Liver (tissue), 8 donors: ENCODE measurements at regions not wholly inside any gene's neighbourhood (a gene's known extent, or its start where the extent isn't known, plus 50 kb on each side); places are given as distances from the start of the nearest gene placed in this dataset.

ENCODE experiments used
- DNase-seq: peaks from one replicate; pipeline ENCODE4 v3.0.0-alpha.2; 2017; ENCODE audit warnings: low spot score
- H3K27ac ChIP-seq, 2 donors: one replicate each; pipeline ENCODE4 v1.7.0; 2013; ENCODE audit warnings: inconsistent platforms in 2 of 2, low read length in 2 of 2, control low read depth in 1 of 2, low read depth in 1 of 2, mild to moderate bottlenecking in 1 of 2
- H3K27me3 ChIP-seq, 4 donors: one replicate each; pipeline versions ENCODE4 v1.6.1 to v1.7.0; 2013; ENCODE audit warnings: low read length in 3 of 4, inconsistent platforms in 1 of 4, mild to moderate bottlenecking in 1 of 4, moderate library complexity in 1 of 4; ENCODE audit not compliant: control insufficient read depth in 4 of 4, insufficient read depth in 4 of 4
- H3K36me3 ChIP-seq, 4 donors: one replicate each; pipeline versions ENCODE4 v1.6.1 to v1.7.0; 2013; ENCODE audit warnings: low read length in 3 of 4, mild to moderate bottlenecking in 3 of 4, low read depth in 1 of 4, moderate library complexity in 1 of 4; ENCODE audit not compliant: control insufficient read depth in 4 of 4, insufficient read depth in 3 of 4
- H3K4me1 ChIP-seq, 4 donors: one replicate each; pipeline versions ENCODE4 v1.6.1 to v1.7.0; 2013; ENCODE audit warnings: low read length in 3 of 4, mild to moderate bottlenecking in 3 of 4, moderate library complexity in 1 of 4; ENCODE audit not compliant: control insufficient read depth in 4 of 4, insufficient read depth in 4 of 4
- H3K4me3 ChIP-seq, 3 donors: one replicate each; pipeline versions ENCODE4 v1.6.1 to v1.7.0; 2013; ENCODE audit warnings: low read length in 3 of 3, control low read depth in 1 of 3, low read depth in 1 of 3, mild to moderate bottlenecking in 1 of 3
- H3K9ac ChIP-seq, 2 donors: one replicate each; pipeline ENCODE4 v1.7.0; 2013; ENCODE audit warnings: low read length in 2 of 2, mild to moderate bottlenecking in 2 of 2, moderate library complexity in 2 of 2, control low read depth in 1 of 2, low read depth in 1 of 2
- H3K9me3 ChIP-seq, 4 donors: one replicate each; pipeline versions ENCODE4 v1.6.1 to v1.7.0; 2013; ENCODE audit warnings: low read length in 3 of 4; ENCODE audit not compliant: control insufficient read depth in 4 of 4
- ATF3 ChIP-seq: IDR thresholded peaks from 2 replicates; pipeline ENCODE4 v1.6.1; 2016; ENCODE audit warnings: antibody characterized with exemption
- CTCF ChIP-seq: fragments of 150-350 bp; IDR thresholded peaks from 2 replicates; pipeline ENCODE4 v1.5.1; 2017; ENCODE audit warnings: improper control_type of control experiment, low read depth, low read length; ENCODE audit not compliant: missing input control
- EGR1 ChIP-seq, 2 donors: IDR thresholded peaks; 2 replicates each; pipeline ENCODE4 v1.6.1; 2016 to 2018; ENCODE audit warnings: antibody characterized with exemption in 2 of 2, low read depth in 2 of 2
- FOXA2 ChIP-seq: IDR thresholded peaks from 2 replicates; pipeline ENCODE4 v1.6.1; 2016; ENCODE audit warnings: antibody characterized with exemption
- GABPA ChIP-seq, 2 donors: IDR thresholded peaks in 1 of 2; conservative IDR thresholded peaks in 1 of 2; 2 replicates each; pipeline ENCODE4 v1.6.1; 2016; ENCODE audit warnings: antibody characterized with exemption in 2 of 2, mild to moderate bottlenecking in 1 of 2, moderate library complexity in 1 of 2
- HNF4A ChIP-seq, 2 donors: conservative IDR thresholded peaks; 2 replicates each; pipeline ENCODE4 v1.6.1; 2016; ENCODE audit warnings: antibody characterized with exemption in 2 of 2, mild to moderate bottlenecking in 2 of 2
- HNF4G ChIP-seq: IDR thresholded peaks from 2 replicates; pipeline ENCODE4 v1.6.1; 2016; ENCODE audit warnings: antibody characterized with exemption
- JUND ChIP-seq, 2 donors: IDR thresholded peaks; 2 replicates each; pipeline ENCODE4 v1.6.1; 2016; ENCODE audit warnings: antibody characterized with exemption in 2 of 2
- MAX ChIP-seq: IDR thresholded peaks from 2 replicates; pipeline ENCODE4 v1.6.1; 2016; ENCODE audit warnings: antibody characterized with exemption
- NR2F2 ChIP-seq: IDR thresholded peaks from 2 replicates; pipeline ENCODE4 v1.6.1; 2016; ENCODE audit warnings: antibody characterized with exemption
- RAD21 ChIP-seq, 2 donors: IDR thresholded peaks; 2 replicates each; pipeline ENCODE4 v1.6.1; 2016; ENCODE audit warnings: antibody characterized with exemption in 2 of 2, mild to moderate bottlenecking in 2 of 2
- REST ChIP-seq: IDR thresholded peaks from 2 replicates; pipeline ENCODE4 v1.6.1; 2016; ENCODE audit warnings: antibody characterized with exemption, mild to moderate bottlenecking
- RXRA ChIP-seq, 2 donors: IDR thresholded peaks; 2 replicates each; pipeline ENCODE4 v1.6.1; 2017 to 2018; ENCODE audit warnings: antibody characterized with exemption in 2 of 2, mild to moderate bottlenecking in 1 of 2
- SP1 ChIP-seq: IDR thresholded peaks from 2 replicates; pipeline ENCODE4 v1.6.1; 2018; ENCODE audit warnings: antibody characterized with exemption, mild to moderate bottlenecking
- TAF1 ChIP-seq: conservative IDR thresholded peaks from 2 replicates; pipeline ENCODE4 v1.6.1; 2016; ENCODE audit warnings: antibody characterized with exemption, mild to moderate bottlenecking
- YY1 ChIP-seq: IDR thresholded peaks from 2 replicates; pipeline ENCODE4 v1.6.1; 2016; ENCODE audit warnings: antibody characterized with exemption, mild to moderate bottlenecking
- ZBTB33 ChIP-seq: IDR thresholded peaks from 2 replicates; pipeline ENCODE4 v1.6.1; 2016; ENCODE audit warnings: antibody characterized with exemption
- WGBS: extraction: QIAGEN DNeasy Blood & Tissue Kit; methylation state at CpG from one replicate; pipeline ENCODE4 v1.1.7; 2013; 5-methylcytosine and 5-hydroxymethylcytosine counted together
- donor health status: healthy.
- donor health status: healthy.
- donor health status: healthy.
- donor health status: healthy.
- donor health status: healthy.

- TF ChIP-seq REST (no peak), RAD21 (IDR thresholded peaks at IDR 0.05) (no peak), JUND (IDR thresholded peaks at IDR 0.05) (no peak), HNF4A (conservative IDR thresholded peaks at IDR 0.05) (no peak), HNF4G (no peak)
These were observed 413.8 kb downstream of the RAD51AP2 start (continued) for GRCh38 chr2:17104454-17104853.

- TF ChIP-seq EGR1 (IDR thresholded peaks at IDR 0.05; ENCODE audit: low read depth in 2 of 2) (no peak), YY1 (no peak), SP1 (no peak), RAD21 (IDR thresholded peaks at IDR 0.05) (no peak), ATF3 (no peak), GABPA (IDR thresholded peaks at IDR 0.05 in 1 of 2, conservative IDR thresholded peaks at IDR 0.05 in 1 of 2) (no peak), HNF4A (conservative IDR thresholded peaks at IDR 0.05) (no peak), ZBTB33 (no peak), REST (no peak), HNF4G (no peak), CTCF (no peak), TAF1 (no peak), MAX (no peak), JUND (IDR thresholded peaks at IDR 0.05) (no peak), RXRA (IDR thresholded peaks at IDR 0.05) (no peak), FOXA2 (no peak), NR2F2 (no peak)
- no peak overlapping the region for H3K4me3 ChIP-seq
- H3K9ac ChIP-seq = no peak overlapping the region
- WGBS = 93% methylated on average over 4 of the region's 4 CpGs
- DNase-seq = no peak
- H3K9me3 ChIP-seq = no peaks in the 10 kb centered on the region
- no peaks in the 10 kb centered on the region for H3K27me3 ChIP-seq
- no peak overlapping the region for H3K27ac ChIP-seq
- H3K36me3 ChIP-seq = no peaks in the 10 kb centered on the region
- H3K4me1 ChIP-seq = no peaks in the 10 kb centered on the region
These were observed 416.6 kb downstream of the RAD51AP2 start for GRCh38 chr2:17101596-17101995.
